Mesenchymal stem cell (in vitro differentiated cells and primary cell): ENCODE measurements at regions not wholly inside any gene's neighbourhood (a gene's known extent, or its start where the extent isn't known, plus 50 kb on each side); places are given as distances from the start of the nearest gene placed in this dataset.

ENCODE experiments used
- DNase-seq: peaks from one replicate; pipeline ENCODE4 v3.0.0-alpha.2; 2013
- H2AFZ ChIP-seq: one replicate; pipeline ENCODE4 v1.6.1; 2013; ENCODE audit warnings: low read depth, mild to moderate bottlenecking, control low read depth, inconsistent platforms, low read length, moderate library complexity
- H2AK5ac ChIP-seq: 2 replicates; pipeline ENCODE4 v1.6.1; 2013; ENCODE audit warnings: low read length, moderate library complexity, mild to moderate bottlenecking, inconsistent platforms; ENCODE audit not compliant: severe bottlenecking
- H2BK120ac ChIP-seq: one replicate; pipeline ENCODE4 v1.6.1; 2013; ENCODE audit warnings: low read depth, mild to moderate bottlenecking, inconsistent platforms, low read length, moderate library complexity
- H2BK12ac ChIP-seq, 2 experiments: one replicate each; pipeline ENCODE4 v1.6.1; 2013; ENCODE audit warnings: inconsistent platforms in 2 of 2, low read length in 2 of 2, mild to moderate bottlenecking in 2 of 2, moderate library complexity in 2 of 2, control low read depth in 1 of 2
- H2BK15ac ChIP-seq: one replicate; pipeline ENCODE4 v1.6.1; 2013; ENCODE audit warnings: mild to moderate bottlenecking, low read depth, inconsistent platforms; ENCODE audit not compliant: poor library complexity, severe bottlenecking
- H2BK5ac ChIP-seq: 2 replicates; pipeline ENCODE4 v1.6.1; 2013; ENCODE audit warnings: low read depth, mild to moderate bottlenecking, low read length, control low read depth, inconsistent platforms; ENCODE audit not compliant: poor library complexity, severe bottlenecking
- H3K14ac ChIP-seq, 2 experiments: one replicate each; pipeline ENCODE4 v1.6.1; 2013; ENCODE audit warnings: inconsistent platforms in 2 of 2, low read length in 2 of 2, control low read depth in 1 of 2, mild to moderate bottlenecking in 1 of 2, moderate library complexity in 1 of 2
- H3K18ac ChIP-seq, 2 experiments: one replicate each; pipeline ENCODE4 v1.6.1; 2013; ENCODE audit warnings: inconsistent platforms in 2 of 2, low read length in 2 of 2, control low read depth in 1 of 2, low read depth in 1 of 2, mild to moderate bottlenecking in 1 of 2
- H3K23ac ChIP-seq, 2 experiments: one replicate each; pipeline ENCODE4 v1.6.1; 2013; ENCODE audit warnings: inconsistent platforms in 2 of 2, low read length in 2 of 2, mild to moderate bottlenecking in 2 of 2, moderate library complexity in 2 of 2, control low read depth in 1 of 2
- H3K27ac ChIP-seq: 2 replicates; pipeline ENCODE4 v1.5.1; 2013; ENCODE audit warnings: mild to moderate bottlenecking, moderate library complexity, low read length, control low read depth, inconsistent platforms; ENCODE audit not compliant: poor library complexity, severe bottlenecking
- H3K27me3 ChIP-seq, 2 experiments: 2 replicates each; pipeline versions ENCODE4 v1.6.1 to v1.7.0; 2013; ENCODE audit warnings: low read length in 2 of 2, mild to moderate bottlenecking in 2 of 2, moderate library complexity in 2 of 2, control low read depth in 1 of 2, inconsistent platforms in 1 of 2; ENCODE audit not compliant: control insufficient read depth in 1 of 2, insufficient read depth in 1 of 2
- H3K36me3 ChIP-seq, 2 experiments: 2 replicates each; pipeline versions ENCODE4 v1.6.1 to v1.7.0; 2013; ENCODE audit warnings: low read length in 2 of 2, control low read depth in 1 of 2, inconsistent platforms in 1 of 2, low read depth in 1 of 2, mild to moderate bottlenecking in 1 of 2; ENCODE audit not compliant: insufficient read depth in 2 of 2, control insufficient read depth in 1 of 2
- H3K4ac ChIP-seq, 2 experiments: one replicate each; pipeline ENCODE4 v1.6.1; 2013; ENCODE audit warnings: inconsistent platforms in 2 of 2, low read length in 2 of 2, mild to moderate bottlenecking in 2 of 2, moderate library complexity in 2 of 2, control low read depth in 1 of 2, low read depth in 1 of 2
- H3K4me1 ChIP-seq: 2 replicates; pipeline ENCODE4 v1.6.1; 2013; ENCODE audit warnings: low read depth, low read length, control low read depth; ENCODE audit not compliant: control insufficient read depth, insufficient read depth
- H3K4me2 ChIP-seq: 2 replicates; pipeline ENCODE4 v1.6.1; 2013; ENCODE audit warnings: low read length, mild to moderate bottlenecking, inconsistent platforms; ENCODE audit not compliant: poor library complexity, severe bottlenecking
- H3K4me3 ChIP-seq, 2 experiments: 2 replicates each; pipeline versions ENCODE4 v1.5.1 to v1.7.0; 2013; ENCODE audit warnings: low read length in 2 of 2, mild to moderate bottlenecking in 2 of 2, control low read depth in 1 of 2, low read depth in 1 of 2; ENCODE audit not compliant: insufficient read depth in 1 of 2
- H3K79me1 ChIP-seq: replicated peaks from 2 replicates; pipeline ENCODE4 v1.6.1; 2013; ENCODE audit warnings: mild to moderate bottlenecking, control low read depth, low read length, inconsistent platforms; ENCODE audit not compliant: poor library complexity, severe bottlenecking
- H3K9ac ChIP-seq: 2 replicates; pipeline ENCODE4 v1.7.0; 2013; ENCODE audit warnings: mild to moderate bottlenecking, low read length, moderate library complexity
- H3K9me3 ChIP-seq: 2 replicates; pipeline ENCODE4 v1.7.0; 2013; ENCODE audit warnings: mild to moderate bottlenecking, low read length; ENCODE audit not compliant: control insufficient read depth
- H4K8ac ChIP-seq: one replicate; pipeline ENCODE4 v1.6.1; 2013; ENCODE audit warnings: inconsistent platforms, mild to moderate bottlenecking, low read length, moderate library complexity
- H4K91ac ChIP-seq: one replicate; pipeline ENCODE4 v1.6.1; 2013; ENCODE audit warnings: mild to moderate bottlenecking, low read length, inconsistent platforms
- WGBS: methylation state at CpG from one replicate; pipeline ENCODE4 v1.1.7; 2013; ENCODE audit warnings: mixed read lengths; 5-methylcytosine and 5-hydroxymethylcytosine counted together

- Histone ChIP-seq H3K79me1 (no peaks in the 10 kb centered on the region), H2BK12ac (no peak overlapping the region), H3K4me3 (no peak overlapping the region), H4K8ac (no peak overlapping the region), H3K4ac (no peak overlapping the region), H4K91ac (no peak overlapping the region), H3K36me3 (no peaks in the 10 kb centered on the region), H2BK15ac (no peak overlapping the region), H3K27me3 (peaks cover 0 to 14% of the 10 kb centered on the region in 2 experiments), H3K9ac (no peak overlapping the region), H3K14ac (no peak overlapping the region), H3K27ac (no peak overlapping the region), H3K4me1 (no peaks in the 10 kb centered on the region), H3K4me2 (no peak overlapping the region), H3K18ac (no peak overlapping the region), H2BK5ac (no peak overlapping the region), H2AK5ac (no peak overlapping the region), H2BK120ac (no peak overlapping the region), H2AFZ (no peak overlapping the region), H3K23ac (no peak overlapping the region), H3K9me3 (peaks cover 2% of the 10 kb centered on the region)
- no peak for DNase-seq
- 81% methylated on average over 21 of the region's 23 CpGs for WGBS
These were observed 349.3 kb downstream of the ZNF516 start for GRCh38 chr18:76145521-76146376.

DNA sequence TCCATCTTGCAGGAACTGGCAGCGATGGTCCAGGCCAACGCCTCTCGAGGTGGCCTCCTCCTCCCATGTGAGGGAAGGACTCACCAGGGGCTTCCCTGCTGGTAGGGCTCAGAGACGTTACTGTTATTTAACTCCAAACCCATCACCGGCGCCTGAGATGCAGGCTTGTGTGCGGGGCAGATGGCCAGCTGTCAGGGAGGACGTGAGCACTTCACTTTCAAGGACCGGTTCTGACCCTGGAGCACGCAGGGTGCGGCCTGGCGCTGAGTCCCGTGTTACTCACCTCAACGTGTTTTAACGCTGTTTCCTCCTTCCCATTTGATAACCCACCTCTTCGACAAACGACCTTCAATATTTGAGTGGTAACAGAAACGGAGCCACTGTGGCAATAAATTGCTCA lies 350.2 kb downstream of the ZNF516 start:
- Histone ChIP-seq H3K27me3 (peaks cover 0 to 14% of the 10 kb centered on the region in 2 experiments), H2AK5ac (no peak overlapping the region), H3K14ac (no peak overlapping the region), H3K79me1 (no peaks in the 10 kb centered on the region), H3K4me1 (no peaks in the 10 kb centered on the region), H3K4me2 (no peak overlapping the region), H2BK5ac (no peak overlapping the region), H2BK15ac (no peak overlapping the region), H3K27ac (no peak overlapping the region), H4K8ac (no peak overlapping the region), H2BK12ac (no peak overlapping the region), H3K4me3 (no peak overlapping the region), H3K9me3 (peaks cover 4% of the 10 kb centered on the region), H2AFZ (no peak overlapping the region), H3K4ac (no peak overlapping the region), H3K9ac (no peak overlapping the region), H3K18ac (no peak overlapping the region), H2BK120ac (no peak overlapping the region), H3K36me3 (no peaks in the 10 kb centered on the region), H3K23ac (no peak overlapping the region), H4K91ac (no peak overlapping the region)
- DNase-seq = no peak
- 80% methylated on average over 18 of the region's 18 CpGs for WGBS

DNA sequence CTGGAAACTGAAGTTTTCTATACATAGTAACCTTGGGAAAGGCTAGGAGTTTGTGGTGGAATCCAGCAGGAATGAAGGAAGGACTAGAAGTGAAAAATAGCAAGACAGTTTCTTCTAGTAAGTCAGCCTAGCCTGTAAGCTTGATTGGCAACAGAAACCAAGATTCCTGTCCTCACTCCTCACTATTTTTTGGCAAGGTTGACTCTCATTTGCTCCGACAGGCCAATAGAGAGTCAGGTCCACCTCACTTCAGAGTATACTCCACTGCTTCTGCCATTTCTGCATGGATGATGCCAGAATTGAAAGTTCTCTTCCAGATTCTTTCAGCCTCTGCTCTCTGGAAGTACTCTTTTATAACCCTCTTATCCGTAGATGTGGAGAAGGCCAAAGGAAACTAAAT lies 352.4 kb downstream of the ZNF516 start:
- no peak for DNase-seq
- 88% methylated on average over 2 of the region's 2 CpGs for WGBS
- H2BK15ac ChIP-seq = no peak overlapping the region

GRCh38 chr18:76139844-76140243 lies 355.2 kb downstream of the ZNF516 start:
- no peak for DNase-seq
- H3K36me3 ChIP-seq = no peaks in the 10 kb centered on the region
- no peak overlapping the region for H2BK12ac ChIP-seq
- H3K23ac ChIP-seq = no peak overlapping the region
- WGBS = 87% methylated on average over 1 of the region's 1 CpG
- H3K4me1 ChIP-seq = no peaks in the 10 kb centered on the region
- no peak overlapping the region for H2AK5ac ChIP-seq
- H4K8ac ChIP-seq = no peak overlapping the region
- H3K27ac ChIP-seq = no peak overlapping the region
- H3K14ac ChIP-seq = no peak overlapping the region
- no peak overlapping the region for H3K9ac ChIP-seq
- no peak overlapping the region for H3K18ac ChIP-seq
- H4K91ac ChIP-seq = no peak overlapping the region
- no peak overlapping the region for H3K4ac ChIP-seq
- H3K27me3 ChIP-seq = peaks cover 0 to 11% of the 10 kb centered on the region in 2 experiments
- H3K79me1 ChIP-seq = no peaks in the 10 kb centered on the region
- H2BK120ac ChIP-seq = no peak overlapping the region
- no peak overlapping the region for H3K4me2 ChIP-seq
- no peak overlapping the region for H3K4me3 ChIP-seq
- H2BK5ac ChIP-seq = no peak overlapping the region
- H3K9me3 ChIP-seq = peaks cover 7% of the 10 kb centered on the region
- no peak overlapping the region for H2BK15ac ChIP-seq
- H2AFZ ChIP-seq = no peak overlapping the region

More for the DNA sequence above, 352.4 kb downstream of the ZNF516 start:
- H2AFZ ChIP-seq = no peak overlapping the region
- H2BK12ac ChIP-seq = no peak overlapping the region
- H3K27me3 ChIP-seq = peaks cover 0 to 14% of the 10 kb centered on the region in 2 experiments
- H3K4me1 ChIP-seq = no peaks in the 10 kb centered on the region
- no peak overlapping the region for H3K23ac ChIP-seq
- H3K9me3 ChIP-seq = peaks cover 4% of the 10 kb centered on the region
- no peak overlapping the region for H3K9ac ChIP-seq
- no peak overlapping the region for H2BK120ac ChIP-seq
- H3K4me2 ChIP-seq = no peak overlapping the region
- no peak overlapping the region for H3K4me3 ChIP-seq
- no peak overlapping the region for H4K8ac ChIP-seq
- H3K36me3 ChIP-seq = no peaks in the 10 kb centered on the region
- H3K4ac ChIP-seq = no peak overlapping the region
- no peak overlapping the region for H3K27ac ChIP-seq
- no peak overlapping the region for H4K91ac ChIP-seq
- no peak overlapping the region for H2BK5ac ChIP-seq
- no peak overlapping the region for H2AK5ac ChIP-seq
- H3K14ac ChIP-seq = no peak overlapping the region
- no peaks in the 10 kb centered on the region for H3K79me1 ChIP-seq
- no peak overlapping the region for H3K18ac ChIP-seq
